ENCODE measurements at regions not wholly inside any gene's neighbourhood (a gene's known extent, or its start where the extent isn't known, plus 50 kb on each side); places are given as distances from the start of the nearest gene placed in this dataset.

GRCh38 chr9:108463932-108464606, 391.7 kb downstream of the ACTL7B start:
- Histone ChIP-seq H3K36me3 (ENCODE audit: insufficient read depth, low read length) (no peaks in the 10 kb centered on the region), H3K4me2 (ENCODE audit: low read length) (no peak overlapping the region), H3K27me3 (ENCODE audit: control insufficient read depth, insufficient read depth, low read length) (no peaks in the 10 kb centered on the region), H3K4me1 (ENCODE audit: control insufficient read depth, insufficient read depth, low read length) (peaks cover 27% of the 10 kb centered on the region), H3K9me3 (replicated peaks; ENCODE audit: low read length) (no peaks in the 10 kb centered on the region), H3K4me3 (ENCODE audit: low read length) (no peak overlapping the region), H3K9ac (ENCODE audit: low read depth, low read length) (no peak overlapping the region)

- H3K9ac ChIP-seq (ENCODE audit: low read depth, low read length) = no peak overlapping the region
- no peaks in the 10 kb centered on the region for H3K27me3 ChIP-seq (ENCODE audit: control insufficient read depth, insufficient read depth, low read length)
- H3K4me1 ChIP-seq (ENCODE audit: control insufficient read depth, insufficient read depth, low read length) = no peaks in the 10 kb centered on the region
- H3K36me3 ChIP-seq (ENCODE audit: insufficient read depth, low read length) = no peaks in the 10 kb centered on the region
- no peak overlapping the region for H3K4me3 ChIP-seq (ENCODE audit: low read length)
- H3K9me3 ChIP-seq (replicated peaks; ENCODE audit: low read length) = no peaks in the 10 kb centered on the region
- no peak overlapping the region for H3K4me2 ChIP-seq (ENCODE audit: low read length)
These were observed 398.9 kb downstream of the ACTL7B start for GRCh38 chr9:108456903-108457302.

GRCh38 chr9:108445431-108446071, 410.2 kb downstream of the ACTL7B start:
- H3K9me3 ChIP-seq (replicated peaks; ENCODE audit: low read length) = no peaks in the 10 kb centered on the region
- no peak overlapping the region for H3K4me3 ChIP-seq (ENCODE audit: low read length)
- H3K27me3 ChIP-seq (ENCODE audit: control insufficient read depth, insufficient read depth, low read length) = no peaks in the 10 kb centered on the region
- H3K4me1 ChIP-seq (ENCODE audit: control insufficient read depth, insufficient read depth, low read length) = peaks cover 53% of the 10 kb centered on the region
- H3K4me2 ChIP-seq (ENCODE audit: low read length) = peak overlapping the region; percentile 38
- peak overlapping the region; percentile 81 for H3K9ac ChIP-seq (ENCODE audit: low read depth, low read length)
- H3K36me3 ChIP-seq (ENCODE audit: insufficient read depth, low read length) = no peaks in the 10 kb centered on the region

GRCh38 chr9:108444400-108445358, 411.1 kb downstream of the ACTL7B start:
- Histone ChIP-seq H3K27me3 (ENCODE audit: control insufficient read depth, insufficient read depth, low read length) (no peaks in the 10 kb centered on the region), H3K4me3 (ENCODE audit: low read length) (peak overlapping the region; percentile 65), H3K36me3 (ENCODE audit: insufficient read depth, low read length) (no peaks in the 10 kb centered on the region)

GRCh38 chr9:108443741-108444140, 412.0 kb downstream of the ACTL7B start:
- Histone ChIP-seq H3K9me3 (replicated peaks; ENCODE audit: low read length) (no peaks in the 10 kb centered on the region), H3K36me3 (ENCODE audit: insufficient read depth, low read length) (no peaks in the 10 kb centered on the region), H3K4me3 (ENCODE audit: low read length) (peak overlapping the region; percentile 65), H3K4me2 (ENCODE audit: low read length) (peak overlapping the region; percentile 83), H3K27me3 (ENCODE audit: control insufficient read depth, insufficient read depth, low read length) (no peaks in the 10 kb centered on the region), H3K4me1 (ENCODE audit: control insufficient read depth, insufficient read depth, low read length) (peaks cover 69% of the 10 kb centered on the region), H3K9ac (ENCODE audit: low read depth, low read length) (peak overlapping the region; percentile 81)

More at GRCh38 chr9:108444400-108445358, 411.1 kb downstream of the ACTL7B start:
- no peaks in the 10 kb centered on the region for H3K9me3 ChIP-seq (replicated peaks; ENCODE audit: low read length)
- peaks cover 60% of the 10 kb centered on the region for H3K4me1 ChIP-seq (ENCODE audit: control insufficient read depth, insufficient read depth, low read length)
- H3K4me2 ChIP-seq (ENCODE audit: low read length) = peak overlapping the region; percentile 83
- H3K9ac ChIP-seq (ENCODE audit: low read depth, low read length) = peak overlapping the region; percentile 81

- Histone ChIP-seq H3K4me1 (ENCODE audit: control insufficient read depth, insufficient read depth, low read length) (peaks cover 69% of the 10 kb centered on the region), H3K27me3 (ENCODE audit: control insufficient read depth, insufficient read depth, low read length) (no peaks in the 10 kb centered on the region), H3K4me3 (ENCODE audit: low read length) (peak overlapping the region; percentile 48), H3K4me2 (ENCODE audit: low read length) (peak overlapping the region; percentile 83), H3K9me3 (replicated peaks; ENCODE audit: low read length) (no peaks in the 10 kb centered on the region), H3K36me3 (ENCODE audit: insufficient read depth, low read length) (no peaks in the 10 kb centered on the region), H3K9ac (ENCODE audit: low read depth, low read length) (peak overlapping the region; percentile 81)
These were observed 412.7 kb downstream of the ACTL7B start for GRCh38 chr9:108443019-108443633.

- H3K4me1 ChIP-seq (ENCODE audit: control insufficient read depth, insufficient read depth, low read length) = peaks cover 69% of the 10 kb centered on the region
- H3K9me3 ChIP-seq (replicated peaks; ENCODE audit: low read length) = no peaks in the 10 kb centered on the region
- no peaks in the 10 kb centered on the region for H3K36me3 ChIP-seq (ENCODE audit: insufficient read depth, low read length)
- H3K4me2 ChIP-seq (ENCODE audit: low read length) = peak overlapping the region; percentile 83
- peak overlapping the region; percentile 48 for H3K4me3 ChIP-seq (ENCODE audit: low read length)
- peak overlapping the region; percentile 81 for H3K9ac ChIP-seq (ENCODE audit: low read depth, low read length)
- H3K27me3 ChIP-seq (ENCODE audit: control insufficient read depth, insufficient read depth, low read length) = no peaks in the 10 kb centered on the region
These were observed 413.2 kb downstream of the ACTL7B start for GRCh38 chr9:108442627-108443018.

- H3K9me3 ChIP-seq (replicated peaks; ENCODE audit: low read length) = no peaks in the 10 kb centered on the region
- peaks cover 69% of the 10 kb centered on the region for H3K4me1 ChIP-seq (ENCODE audit: control insufficient read depth, insufficient read depth, low read length)
- no peak overlapping the region for H3K9ac ChIP-seq (ENCODE audit: low read depth, low read length)
- H3K36me3 ChIP-seq (ENCODE audit: insufficient read depth, low read length) = no peaks in the 10 kb centered on the region
- no peak overlapping the region for H3K4me2 ChIP-seq (ENCODE audit: low read length)
- H3K27me3 ChIP-seq (ENCODE audit: control insufficient read depth, insufficient read depth, low read length) = no peaks in the 10 kb centered on the region
- H3K4me3 ChIP-seq (ENCODE audit: low read length) = no peak overlapping the region
These were observed 414.1 kb downstream of the ACTL7B start for GRCh38 chr9:108441726-108442125.

- H3K4me1 ChIP-seq (ENCODE audit: control insufficient read depth, insufficient read depth, low read length) = peaks cover 69% of the 10 kb centered on the region
- H3K27me3 ChIP-seq (ENCODE audit: control insufficient read depth, insufficient read depth, low read length) = no peaks in the 10 kb centered on the region
- H3K9me3 ChIP-seq (replicated peaks; ENCODE audit: low read length) = no peaks in the 10 kb centered on the region
- H3K4me3 ChIP-seq (ENCODE audit: low read length) = no peak overlapping the region
- H3K9ac ChIP-seq (ENCODE audit: low read depth, low read length) = no peak overlapping the region
- H3K4me2 ChIP-seq (ENCODE audit: low read length) = no peak overlapping the region
- H3K36me3 ChIP-seq (ENCODE audit: insufficient read depth, low read length) = no peaks in the 10 kb centered on the region
These were observed 414.5 kb downstream of the ACTL7B start for GRCh38 chr9:108441251-108441650.

- Histone ChIP-seq H3K9me3 (replicated peaks; ENCODE audit: low read length) (no peaks in the 10 kb centered on the region), H3K36me3 (ENCODE audit: insufficient read depth, low read length) (no peaks in the 10 kb centered on the region), H3K4me1 (ENCODE audit: control insufficient read depth, insufficient read depth, low read length) (peaks cover 56% of the 10 kb centered on the region), H3K4me3 (ENCODE audit: low read length) (no peak overlapping the region), H3K4me2 (ENCODE audit: low read length) (peak overlapping the region; percentile 41), H3K9ac (ENCODE audit: low read depth, low read length) (peak overlapping the region; percentile 58), H3K27me3 (ENCODE audit: control insufficient read depth, insufficient read depth, low read length) (no peaks in the 10 kb centered on the region)
These were observed 415.8 kb downstream of the ACTL7B start for GRCh38 chr9:108439947-108440346.

- Histone ChIP-seq H3K4me3 (ENCODE audit: low read length) (no peak overlapping the region), H3K4me1 (ENCODE audit: control insufficient read depth, insufficient read depth, low read length) (peaks cover 45% of the 10 kb centered on the region), H3K9me3 (replicated peaks; ENCODE audit: low read length) (no peaks in the 10 kb centered on the region), H3K27me3 (ENCODE audit: control insufficient read depth, insufficient read depth, low read length) (no peaks in the 10 kb centered on the region), H3K36me3 (ENCODE audit: insufficient read depth, low read length) (no peaks in the 10 kb centered on the region), H3K4me2 (ENCODE audit: low read length) (no peak overlapping the region), H3K9ac (ENCODE audit: low read depth, low read length) (no peak overlapping the region)
These were observed 418.1 kb downstream of the ACTL7B start for GRCh38 chr9:108437656-108438055.
